Fibroblast of the aortic adventitia (primary cell): ENCODE measurements at regions not wholly inside any gene's neighbourhood (a gene's known extent, or its start where the extent isn't known, plus 50 kb on each side); places are given as distances from the start of the nearest gene placed in this dataset.

ENCODE experiments used
- DNase-seq: peaks from one replicate; pipeline ENCODE4 v3.0.0-alpha.2; 2010; ENCODE audit warnings: low read depth
- H3K4me3 ChIP-seq: 2 replicates; pipeline ENCODE4 v1.5.1; 2011; ENCODE audit warnings: low read depth, mild to moderate bottlenecking, control low read depth, low read length, moderate library complexity
- CTCF ChIP-seq: IDR thresholded peaks from 2 replicates; pipeline ENCODE4 v1.5.1; 2011; ENCODE audit warnings: mild to moderate bottlenecking, low read length, control low read depth, inconsistent platforms; ENCODE audit not compliant: insufficient read depth

GRCh38 chr7:28269700-28270361, 89.2 kb upstream of the JAZF1 start:
- no peak overlapping the region for H3K4me3 ChIP-seq
- DNase-seq = no peak
- TF ChIP-seq CTCF = no peak

- DNase-seq = no peak
- no peak overlapping the region for H3K4me3 ChIP-seq
- TF ChIP-seq CTCF = no peak
Measured at GRCh38 chr7:28270536-28270935, 89.9 kb upstream of the JAZF1 start.

- TF ChIP-seq CTCF = peak; percentile 86
- DNase-seq = peak; percentile 62
- no peak overlapping the region for H3K4me3 ChIP-seq
Measured at GRCh38 chr7:28272461-28272877, 91.9 kb upstream of the JAZF1 start.

GRCh38 chr7:28276298-28276697, 95.7 kb upstream of the JAZF1 start:
- TF ChIP-seq CTCF = no peak
- DNase-seq = peak; percentile 17
- H3K4me3 ChIP-seq = no peak overlapping the region

GRCh38 chr7:28277364-28277763, 96.8 kb upstream of the JAZF1 start:
- H3K4me3 ChIP-seq = no peak overlapping the region
- TF ChIP-seq CTCF = no peak
- no peak for DNase-seq

GRCh38 chr7:28277958-28278357, 97.4 kb upstream of the JAZF1 start:
- TF ChIP-seq CTCF = no peak
- no peak overlapping the region for H3K4me3 ChIP-seq
- no peak for DNase-seq

GRCh38 chr7:28280516-28280915, 99.9 kb upstream of the JAZF1 start:
- no peak for DNase-seq
- TF ChIP-seq CTCF = no peak
- H3K4me3 ChIP-seq = no peak overlapping the region
